ENCODE measurements at regions not wholly inside any gene's neighbourhood (a gene's known extent, or its start where the extent isn't known, plus 50 kb on each side); places are given as distances from the start of the nearest gene placed in this dataset.
"Not testable (repeated sequence)": the region's sequence is repeated elsewhere in the genome, so short reads cannot be mapped to it uniquely, and the experiment has no call there.

DNA sequence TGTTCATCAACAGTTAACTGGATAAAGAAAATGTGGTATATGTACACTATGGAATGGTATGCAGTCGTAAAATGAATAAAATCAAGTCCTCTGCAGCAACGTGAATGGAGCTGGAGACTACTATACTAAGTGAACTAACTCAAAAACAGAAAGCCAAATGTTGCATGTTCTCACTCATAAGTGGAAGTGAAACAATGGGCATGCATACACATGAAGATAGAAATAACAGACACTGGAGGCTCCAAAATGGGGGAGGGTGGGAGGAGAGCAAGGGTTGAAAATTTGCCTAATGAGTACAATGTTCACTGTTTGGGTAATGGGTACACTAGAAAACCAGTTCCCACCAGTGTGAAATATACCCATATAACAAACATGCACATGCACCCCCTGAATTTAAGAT, 179.5 kb downstream of the ZWINT start:
- H3K4me3 ChIP-seq (replicated peaks; ENCODE audit: low read depth, low read length), result no peak overlapping the region
- TF ChIP-seq, protein P1, sequence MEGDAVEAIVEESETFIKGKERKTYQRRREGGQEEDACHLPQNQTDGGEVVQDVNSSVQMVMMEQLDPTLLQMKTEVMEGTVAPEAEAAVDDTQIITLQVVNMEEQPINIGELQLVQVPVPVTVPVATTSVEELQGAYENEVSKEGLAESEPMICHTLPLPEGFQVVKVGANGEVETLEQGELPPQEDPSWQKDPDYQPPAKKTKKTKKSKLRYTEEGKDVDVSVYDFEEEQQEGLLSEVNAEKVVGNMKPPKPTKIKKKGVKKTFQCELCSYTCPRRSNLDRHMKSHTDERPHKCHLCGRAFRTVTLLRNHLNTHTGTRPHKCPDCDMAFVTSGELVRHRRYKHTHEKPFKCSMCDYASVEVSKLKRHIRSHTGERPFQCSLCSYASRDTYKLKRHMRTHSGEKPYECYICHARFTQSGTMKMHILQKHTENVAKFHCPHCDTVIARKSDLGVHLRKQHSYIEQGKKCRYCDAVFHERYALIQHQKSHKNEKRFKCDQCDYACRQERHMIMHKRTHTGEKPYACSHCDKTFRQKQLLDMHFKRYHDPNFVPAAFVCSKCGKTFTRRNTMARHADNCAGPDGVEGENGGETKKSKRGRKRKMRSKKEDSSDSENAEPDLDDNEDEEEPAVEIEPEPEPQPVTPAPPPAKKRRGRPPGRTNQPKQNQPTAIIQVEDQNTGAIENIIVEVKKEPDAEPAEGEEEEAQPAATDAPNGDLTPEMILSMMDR (IDR thresholded peaks at IDR 0.05; ENCODE audit: low read depth, low read length, missing control alignments), result no peak
- no peak for DNase-seq (ENCODE audit: extremely low read depth, low read depth)

DNA sequence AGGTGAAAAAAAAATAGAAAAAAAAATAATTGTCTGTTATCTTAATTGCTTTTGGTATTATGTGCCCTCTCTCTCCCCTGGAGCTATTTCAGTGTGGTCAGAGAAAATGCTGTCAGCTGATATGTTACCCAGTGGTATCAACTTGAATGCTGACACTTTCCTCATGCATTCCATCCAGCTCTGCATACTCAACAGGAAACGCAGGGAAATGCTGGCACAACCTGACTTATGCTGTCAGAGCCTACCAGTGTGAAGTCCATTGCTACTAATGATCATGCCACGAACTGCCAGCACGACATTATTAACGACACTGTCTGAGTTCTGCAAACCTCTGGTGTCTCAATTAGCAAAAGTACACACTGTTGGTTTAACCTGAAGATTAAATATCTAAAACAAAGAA, 182.8 kb downstream of the ZWINT start:
- TF ChIP-seq, protein P1 (IDR thresholded peaks at IDR 0.05; ENCODE audit: low read depth, low read length, missing control alignments), result no peak
- DNase-seq (ENCODE audit: extremely low read depth, low read depth), result no peak
- H3K4me3 ChIP-seq (replicated peaks; ENCODE audit: low read depth, low read length), result no peak overlapping the region

DNA sequence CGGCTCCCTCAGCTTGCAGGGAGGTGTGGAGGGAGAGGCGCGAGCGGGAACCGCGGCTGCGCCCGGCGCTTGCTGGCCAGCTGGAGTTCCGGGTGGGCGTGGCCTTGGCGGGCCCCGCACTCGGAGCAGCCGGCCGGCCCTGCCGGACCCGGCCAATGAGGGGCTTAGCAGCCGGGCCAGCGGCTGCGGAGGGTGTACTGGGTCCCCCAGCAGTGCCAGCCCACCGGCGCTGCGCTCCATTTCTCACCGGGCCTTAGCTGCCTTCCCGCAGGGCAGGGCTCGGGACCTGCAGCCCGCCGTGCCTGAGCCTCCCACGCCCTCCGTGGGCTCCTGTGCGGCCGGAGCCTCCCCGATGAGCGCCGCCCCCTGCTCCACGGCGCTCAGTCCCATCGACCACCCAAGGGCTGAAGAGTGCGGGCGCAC, 206.0 kb downstream of the ZWINT start:
- not testable (repeated sequence) for H3K4me3 ChIP-seq (replicated peaks; ENCODE audit: low read depth, low read length); DNase-seq (ENCODE audit: extremely low read depth, low read depth)

- no peak overlapping the region for H3K4me3 ChIP-seq (replicated peaks; ENCODE audit: low read depth, low read length)
- TF ChIP-seq, protein P1 (IDR thresholded peaks at IDR 0.05; ENCODE audit: low read depth, low read length, missing control alignments), result no peak
- no peak for DNase-seq (ENCODE audit: extremely low read depth, low read depth)
Observed at GRCh38 chr10:56146806-56147205, 214.3 kb downstream of the ZWINT start.

- no peak for DNase-seq (ENCODE audit: extremely low read depth, low read depth)
- no peak overlapping the region for H3K4me3 ChIP-seq (replicated peaks; ENCODE audit: low read depth, low read length)
- TF ChIP-seq, protein P1 (IDR thresholded peaks at IDR 0.05; ENCODE audit: low read depth, low read length, missing control alignments), result no peak
Observed at GRCh38 chr10:56142092-56142728, 218.8 kb downstream of the ZWINT start.

- TF ChIP-seq, protein P1 (IDR thresholded peaks at IDR 0.05; ENCODE audit: low read depth, low read length, missing control alignments), result no peak
Observed at GRCh38 chr10:56139405-56139804, 221.7 kb downstream of the ZWINT start.

GRCh38 chr10:56135828-56136227, 225.2 kb downstream of the ZWINT start:
- no peak for DNase-seq (ENCODE audit: extremely low read depth, low read depth)
- no peak overlapping the region for H3K4me3 ChIP-seq (replicated peaks; ENCODE audit: low read depth, low read length)
- TF ChIP-seq, protein P1 (IDR thresholded peaks at IDR 0.05; ENCODE audit: low read depth, low read length, missing control alignments), result no peak

More at GRCh38 chr10:56139405-56139804, 221.7 kb downstream of the ZWINT start:
- H3K4me3 ChIP-seq (replicated peaks; ENCODE audit: low read depth, low read length), result no peak overlapping the region
- no peak for DNase-seq (ENCODE audit: extremely low read depth, low read depth)

Data from HFF-Myc (cell line).